ENCODE measurements at regions not wholly inside any gene's neighbourhood (a gene's known extent, or its start where the extent isn't known, plus 50 kb on each side); places are given as distances from the start of the nearest gene placed in this dataset.

- no peak overlapping the region for H3K4me3 ChIP-seq (ENCODE audit: low read length)
- DNase-seq (ENCODE audit: low read depth) = no peak
- TF ChIP-seq, protein P1, sequence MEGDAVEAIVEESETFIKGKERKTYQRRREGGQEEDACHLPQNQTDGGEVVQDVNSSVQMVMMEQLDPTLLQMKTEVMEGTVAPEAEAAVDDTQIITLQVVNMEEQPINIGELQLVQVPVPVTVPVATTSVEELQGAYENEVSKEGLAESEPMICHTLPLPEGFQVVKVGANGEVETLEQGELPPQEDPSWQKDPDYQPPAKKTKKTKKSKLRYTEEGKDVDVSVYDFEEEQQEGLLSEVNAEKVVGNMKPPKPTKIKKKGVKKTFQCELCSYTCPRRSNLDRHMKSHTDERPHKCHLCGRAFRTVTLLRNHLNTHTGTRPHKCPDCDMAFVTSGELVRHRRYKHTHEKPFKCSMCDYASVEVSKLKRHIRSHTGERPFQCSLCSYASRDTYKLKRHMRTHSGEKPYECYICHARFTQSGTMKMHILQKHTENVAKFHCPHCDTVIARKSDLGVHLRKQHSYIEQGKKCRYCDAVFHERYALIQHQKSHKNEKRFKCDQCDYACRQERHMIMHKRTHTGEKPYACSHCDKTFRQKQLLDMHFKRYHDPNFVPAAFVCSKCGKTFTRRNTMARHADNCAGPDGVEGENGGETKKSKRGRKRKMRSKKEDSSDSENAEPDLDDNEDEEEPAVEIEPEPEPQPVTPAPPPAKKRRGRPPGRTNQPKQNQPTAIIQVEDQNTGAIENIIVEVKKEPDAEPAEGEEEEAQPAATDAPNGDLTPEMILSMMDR (IDR thresholded peaks at IDR 0.05; ENCODE audit: insufficient read depth, low read depth, low read length, missing control alignments) = no peak
Observed at GRCh38 chr4:81981218-81981617, 392.6 kb downstream of the HNRNPD start.

DNA sequence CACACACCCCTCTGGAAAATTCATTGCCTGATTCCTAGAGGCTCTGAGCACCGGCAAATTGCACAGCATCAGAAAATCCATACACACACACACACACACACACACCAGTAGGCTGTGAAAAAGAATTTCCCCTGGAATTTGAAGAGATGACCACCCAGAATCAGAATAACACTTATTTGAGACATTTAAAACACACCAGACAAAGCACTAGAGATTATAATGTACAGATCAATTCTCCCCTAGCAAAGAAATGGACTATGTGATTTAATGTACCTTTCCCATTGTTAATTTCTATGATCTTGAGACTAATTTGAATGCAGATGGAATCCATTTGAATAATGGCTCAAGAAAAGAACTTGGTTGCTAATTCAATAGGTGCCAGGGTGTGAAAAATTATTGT is 399.3 kb downstream of the HNRNPD start:
- TF ChIP-seq, protein P1 (IDR thresholded peaks at IDR 0.05; ENCODE audit: insufficient read depth, low read depth, low read length, missing control alignments) = no peak
- DNase-seq (ENCODE audit: low read depth) = no peak

DNA sequence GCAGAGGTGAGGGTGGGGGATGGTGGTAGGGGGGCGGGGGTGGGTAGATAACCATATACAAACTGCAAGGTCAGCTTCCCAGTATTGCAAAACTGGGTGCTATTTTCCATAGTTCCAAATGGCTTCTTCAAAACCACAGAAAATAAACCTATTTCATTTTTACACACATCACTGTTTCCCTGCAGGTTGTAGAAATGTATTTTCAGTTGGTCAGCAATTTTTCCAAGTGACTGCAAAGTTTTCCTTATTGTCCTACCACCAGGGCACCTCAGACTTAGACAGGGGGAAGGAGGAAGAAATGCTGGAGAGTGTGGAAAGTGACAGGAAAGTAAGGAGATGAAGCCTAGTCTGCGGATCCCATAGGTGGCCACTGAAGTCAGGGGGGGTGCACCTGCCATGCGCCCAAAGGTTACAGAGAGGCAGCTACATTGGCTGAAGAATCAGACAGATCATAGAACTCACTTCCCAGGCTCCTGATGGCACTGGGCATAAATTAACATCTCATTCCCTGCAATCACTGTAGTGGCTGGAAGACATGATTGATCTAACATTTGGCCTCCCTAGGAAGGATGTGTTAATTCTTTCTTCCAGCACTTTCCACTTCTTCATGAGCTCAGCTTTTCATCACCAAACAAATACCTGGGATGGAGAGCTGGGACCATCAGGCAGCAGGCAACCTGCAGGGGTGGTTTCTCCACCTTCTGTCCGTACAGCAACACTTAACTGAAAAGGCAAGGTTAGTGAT is 402.0 kb downstream of the HNRNPD start:
- no peak for DNase-seq (ENCODE audit: low read depth)
- H3K4me3 ChIP-seq (ENCODE audit: low read length) = no peak overlapping the region

More for the DNA sequence above, 399.3 kb downstream of the HNRNPD start:
- no peak overlapping the region for H3K4me3 ChIP-seq (ENCODE audit: low read length)

GRCh38 chr4:81971061-81971460 is 402.7 kb downstream of the HNRNPD start:
- no peak for DNase-seq (ENCODE audit: low read depth)
- TF ChIP-seq, protein P1 (IDR thresholded peaks at IDR 0.05; ENCODE audit: insufficient read depth, low read depth, low read length, missing control alignments) = no peak
- H3K4me3 ChIP-seq (ENCODE audit: low read length) = no peak overlapping the region

More for the DNA sequence above, 402.0 kb downstream of the HNRNPD start:
- TF ChIP-seq, protein P1 (IDR thresholded peaks at IDR 0.05; ENCODE audit: insufficient read depth, low read depth, low read length, missing control alignments) = no peak

- H3K4me3 ChIP-seq (ENCODE audit: low read length) = no peak overlapping the region
- no peak for DNase-seq (ENCODE audit: low read depth)
- TF ChIP-seq, protein P1 (IDR thresholded peaks at IDR 0.05; ENCODE audit: insufficient read depth, low read depth, low read length, missing control alignments) = no peak
Observed at GRCh38 chr4:81970454-81970853, 403.3 kb downstream of the HNRNPD start.

DNA sequence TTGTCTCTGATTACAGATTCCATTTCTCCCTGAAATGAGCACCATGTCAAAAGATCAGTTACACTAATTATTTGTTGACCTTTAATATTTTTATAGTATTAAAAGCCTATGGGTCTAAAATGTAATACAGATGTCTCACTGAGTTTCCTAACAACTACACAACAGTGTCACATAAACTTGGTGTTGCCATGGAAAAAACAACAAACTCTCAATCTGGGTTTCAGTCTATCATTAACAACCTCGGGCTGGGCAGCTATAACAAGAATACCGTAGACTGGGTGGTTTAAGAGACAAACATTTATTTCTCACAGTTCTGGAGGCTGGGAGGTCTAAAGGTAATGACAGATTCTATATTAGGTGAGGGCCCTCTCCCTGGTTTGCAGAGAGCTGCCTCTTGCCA is 407.1 kb downstream of the HNRNPD start:
- no peak for DNase-seq (ENCODE audit: low read depth)
- TF ChIP-seq, protein P1 (IDR thresholded peaks at IDR 0.05; ENCODE audit: insufficient read depth, low read depth, low read length, missing control alignments) = no peak
- H3K4me3 ChIP-seq (ENCODE audit: low read length) = no peak overlapping the region

GRCh38 chr4:81965911-81966310 is 407.9 kb downstream of the HNRNPD start:
- no peak for DNase-seq (ENCODE audit: low read depth)

More at GRCh38 chr4:81965911-81966310, 407.9 kb downstream of the HNRNPD start:
- TF ChIP-seq, protein P1 (IDR thresholded peaks at IDR 0.05; ENCODE audit: insufficient read depth, low read depth, low read length, missing control alignments) = no peak
- H3K4me3 ChIP-seq (ENCODE audit: low read length) = no peak overlapping the region

All from epithelial cell of esophagus (primary cell).